Fibroblast of the conjunctiva (primary cell): ENCODE measurements at regions not wholly inside any gene's neighbourhood (a gene's known extent, or its start where the extent isn't known, plus 50 kb on each side); places are given as distances from the start of the nearest gene placed in this dataset.
"Not testable (repeated sequence)": the region's sequence is repeated elsewhere in the genome, so short reads cannot be mapped to it uniquely, and the experiment has no call there.

Source experiments
- DNase-seq: peaks from one replicate; pipeline ENCODE4 v3.0.0-alpha.2; 2010; ENCODE audit warnings: low read depth

GRCh38 chr1:103348136-103348535 lies 177.4 kb upstream of the RNPC3 start:
- no peak for DNase-seq

DNA sequence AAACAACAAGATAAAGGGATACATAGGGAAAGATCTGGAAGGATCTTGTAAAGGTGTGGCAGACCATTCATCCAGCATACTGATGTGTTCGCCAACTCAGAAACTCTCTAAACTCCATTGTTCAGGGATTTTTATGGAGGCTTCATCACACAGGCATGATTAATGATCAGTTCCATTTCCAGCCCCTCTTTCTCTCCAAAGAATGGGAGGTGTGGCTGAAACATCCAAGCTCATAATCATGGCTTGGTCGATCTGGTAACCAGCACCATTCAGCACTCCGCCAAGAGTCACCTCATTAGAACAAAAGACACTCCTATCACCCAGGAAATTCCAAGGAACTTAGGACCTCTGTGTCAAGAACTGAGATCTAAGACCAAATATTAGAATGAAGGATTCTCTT lies 180.6 kb upstream of the RNPC3 start:
- no peak for DNase-seq

GRCh38 chr1:103341377-103341880 lies 184.1 kb upstream of the RNPC3 start:
- DNase-seq, result no peak

GRCh38 chr1:103337779-103338178 lies 187.7 kb upstream of the RNPC3 start:
- DNase-seq, result no peak

DNA sequence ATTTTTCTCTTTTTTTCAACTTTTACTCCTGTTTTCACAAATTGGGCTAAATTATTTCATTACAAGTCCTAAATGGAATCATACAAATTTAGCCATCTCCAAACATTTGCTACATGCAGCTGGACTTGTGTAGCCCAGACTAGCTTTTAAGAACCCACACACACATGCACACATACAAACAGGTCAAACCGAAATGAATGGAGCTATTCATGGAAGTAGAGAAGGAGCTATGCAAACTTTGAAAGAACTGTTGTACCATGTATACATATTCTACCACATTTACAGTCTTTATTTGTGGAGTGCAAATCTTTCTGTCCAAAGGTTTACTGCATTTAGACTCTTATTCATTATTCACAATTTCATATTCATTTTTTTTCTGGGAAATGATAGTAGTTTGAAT lies 189.1 kb upstream of the RNPC3 start:
- no peak for DNase-seq

DNA sequence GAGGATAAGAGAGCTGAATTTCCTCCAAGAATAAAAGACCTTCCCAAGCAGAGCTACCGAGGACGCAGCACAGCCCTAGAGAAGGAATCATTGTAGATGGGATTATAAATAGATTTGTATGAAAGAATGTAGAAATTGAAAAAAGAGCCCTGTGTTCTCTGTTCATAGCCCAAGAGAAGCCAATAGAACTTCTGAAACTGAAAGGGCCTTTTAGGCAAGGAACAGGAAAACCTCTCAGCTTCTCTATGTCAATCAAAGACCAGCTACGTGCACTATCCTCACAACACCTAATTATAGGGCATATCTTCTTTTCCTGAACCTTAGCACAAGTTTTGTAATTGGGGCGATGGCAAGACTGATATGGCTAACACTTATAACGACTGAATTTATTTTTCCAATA lies 192.4 kb upstream of the RNPC3 start:
- no peak for DNase-seq

DNA sequence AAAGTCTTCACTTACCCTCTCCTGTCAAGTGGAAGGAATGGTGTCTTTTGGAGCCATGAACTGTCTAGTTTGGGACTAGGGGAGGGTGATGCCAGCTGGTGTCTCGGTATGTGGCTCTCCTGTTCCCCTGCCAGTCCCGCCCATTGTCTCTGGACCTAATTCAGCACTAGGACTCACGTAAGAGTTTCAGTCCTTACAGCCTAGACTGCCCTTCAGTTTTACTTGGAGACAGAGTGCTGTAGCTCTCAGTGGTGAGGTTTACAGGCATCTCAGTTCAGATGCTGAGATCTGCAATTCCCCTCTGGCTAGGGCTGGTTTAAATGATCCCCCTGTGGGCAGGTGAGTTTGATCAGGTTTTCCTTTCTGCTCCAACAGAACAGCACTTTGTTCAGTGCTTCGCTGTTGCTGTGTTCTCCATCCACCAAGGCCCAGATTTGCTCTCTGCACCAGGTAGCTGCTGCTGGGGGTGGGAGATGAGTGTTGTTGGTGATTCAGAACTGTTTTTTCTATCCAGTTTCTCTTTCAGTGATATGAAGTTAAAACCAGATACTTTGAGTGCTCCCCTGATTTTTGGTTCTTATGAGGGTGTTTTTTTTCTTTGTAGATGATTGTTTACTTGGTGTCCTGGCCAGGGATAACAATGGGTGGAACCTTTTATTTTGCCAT lies 198.3 kb upstream of the RNPC3 start:
- no peak for DNase-seq

- DNase-seq, result no peak
Observed at GRCh38 chr1:103326595-103326994, 198.9 kb upstream of the RNPC3 start.

DNA sequence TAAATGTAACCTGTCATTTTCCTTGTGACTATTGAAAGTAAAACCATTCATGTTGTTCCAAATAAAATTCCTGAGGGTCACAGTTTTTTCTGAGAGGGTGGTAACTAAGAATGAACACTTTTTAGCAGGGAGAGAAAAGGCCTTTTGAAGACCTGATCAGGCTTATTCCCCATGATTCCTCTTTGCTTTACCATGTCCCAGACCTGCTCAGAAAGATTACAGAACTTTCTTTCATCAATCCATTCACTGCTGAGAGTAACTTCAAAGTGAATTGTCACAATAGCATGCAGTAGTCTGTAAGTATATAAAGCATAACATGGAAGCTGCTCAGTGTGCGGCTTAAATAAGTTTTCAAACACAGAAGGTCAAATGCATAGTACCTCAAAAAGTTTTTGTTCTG lies 201.5 kb upstream of the COL11A1 start:
- DNase-seq, result no peak

GRCh38 chr1:103307751-103308150 lies 199.4 kb upstream of the COL11A1 start:
- no peak for DNase-seq

- DNase-seq, result peak; percentile 84
Observed at GRCh38 chr1:103283841-103284669, 175.7 kb upstream of the COL11A1 start.

GRCh38 chr1:103283371-103283770 lies 175.0 kb upstream of the COL11A1 start:
- DNase-seq, result no peak

DNA sequence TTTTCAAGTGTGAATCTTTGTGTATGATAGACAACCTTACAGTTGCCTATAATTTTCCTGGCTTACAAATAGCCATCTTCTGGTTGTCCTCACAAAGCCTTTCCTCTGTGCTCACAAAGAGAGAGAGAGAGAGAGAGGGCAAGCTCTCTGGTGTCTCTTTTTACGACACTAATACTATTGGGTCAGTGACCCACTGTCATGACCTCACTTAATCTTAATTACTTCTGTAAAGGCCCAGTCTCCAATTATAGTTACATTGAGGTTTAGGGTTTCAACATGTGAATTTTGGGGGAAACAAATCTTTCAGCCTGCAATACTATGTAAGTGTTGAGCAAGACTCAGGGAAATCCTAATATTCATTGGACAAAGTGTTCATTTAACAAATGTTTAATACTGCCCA lies 167.4 kb upstream of the COL11A1 start:
- DNase-seq, result no peak

GRCh38 chr1:103274886-103275285 lies 166.6 kb upstream of the COL11A1 start:
- DNase-seq, result no peak

DNA sequence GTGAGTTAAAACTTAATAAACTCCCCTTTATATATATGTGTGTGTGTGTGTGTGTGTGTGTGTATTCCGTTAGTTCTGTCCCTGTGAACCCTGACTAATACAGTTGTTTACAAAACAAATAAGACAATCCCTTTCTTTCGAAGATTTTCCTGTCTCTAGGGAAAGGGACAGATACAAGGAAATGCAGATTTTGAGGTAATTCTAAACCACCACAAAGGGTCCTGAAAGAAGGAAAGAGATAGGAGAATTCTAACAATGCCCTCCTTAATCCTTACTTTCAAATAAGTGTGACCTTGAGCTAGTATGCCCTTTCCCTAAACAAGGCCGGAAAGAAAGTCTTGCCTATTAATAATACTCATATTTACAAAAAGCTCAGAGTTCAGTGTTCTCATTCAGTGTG lies 164.8 kb upstream of the COL11A1 start:
- DNase-seq, result no peak

DNA sequence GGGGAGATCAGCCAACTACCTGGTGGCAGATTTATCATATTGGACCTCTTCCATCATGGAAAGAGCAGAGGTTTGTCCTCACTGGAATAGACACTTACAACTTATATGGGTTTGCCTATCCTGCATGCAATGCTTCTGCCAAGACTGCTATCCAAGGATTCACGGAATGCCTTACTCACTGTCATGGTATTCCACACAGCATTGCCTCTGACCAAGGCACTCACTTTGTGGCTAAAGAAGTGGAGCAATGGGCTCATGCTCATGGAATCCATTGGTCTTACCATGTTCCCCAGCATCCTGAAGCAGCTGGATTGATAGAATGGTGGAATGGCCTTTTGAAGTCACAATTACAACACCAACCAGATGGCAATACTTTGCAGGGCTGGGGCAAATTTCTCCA lies 163.1 kb upstream of the COL11A1 start:
- DNase-seq, result not testable (repeated sequence)

- DNase-seq, result no peak
Observed at GRCh38 chr1:103267893-103268292, 159.6 kb upstream of the COL11A1 start.

DNA sequence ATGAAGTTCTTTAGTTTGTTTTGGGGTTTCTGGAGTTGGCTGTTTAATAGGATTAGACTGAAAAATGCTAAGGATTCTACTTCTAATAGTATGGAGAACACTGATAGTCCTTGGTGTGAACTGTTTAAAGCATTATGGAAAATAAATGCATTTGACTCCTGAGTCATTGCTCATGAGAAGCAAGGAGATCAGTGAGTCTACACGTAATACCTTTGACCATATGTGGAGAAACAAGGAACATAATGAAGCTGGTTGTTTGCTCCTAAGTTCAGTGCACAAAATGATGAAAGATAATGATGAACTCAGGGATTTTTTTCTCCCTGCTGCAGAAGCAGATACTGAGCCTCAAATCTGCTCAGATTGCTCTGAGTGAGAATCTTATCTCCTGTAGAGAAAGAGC lies 158.9 kb upstream of the COL11A1 start:
- no peak for DNase-seq

- DNase-seq, result no peak
Observed at GRCh38 chr1:103266036-103266435, 157.7 kb upstream of the COL11A1 start.

DNA sequence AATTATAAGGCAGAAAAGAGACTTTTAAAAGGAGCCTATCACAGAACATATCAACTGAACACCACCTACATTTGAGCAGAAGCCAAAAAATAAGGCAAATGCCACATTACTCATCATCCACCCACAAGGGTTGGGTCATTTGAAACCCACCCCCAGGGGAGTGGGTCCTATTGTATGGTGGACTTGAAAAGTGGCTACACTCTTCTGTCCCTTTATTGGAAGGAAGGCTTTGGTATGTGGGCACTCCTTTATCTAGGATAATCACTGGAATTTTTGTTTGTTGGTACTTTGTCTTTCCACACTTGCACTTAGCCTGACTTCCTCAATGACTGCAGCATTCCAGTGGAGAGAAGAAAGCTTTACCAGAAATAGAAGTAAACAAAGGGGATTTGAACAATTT lies 157.2 kb upstream of the COL11A1 start:
- DNase-seq, result no peak

DNA sequence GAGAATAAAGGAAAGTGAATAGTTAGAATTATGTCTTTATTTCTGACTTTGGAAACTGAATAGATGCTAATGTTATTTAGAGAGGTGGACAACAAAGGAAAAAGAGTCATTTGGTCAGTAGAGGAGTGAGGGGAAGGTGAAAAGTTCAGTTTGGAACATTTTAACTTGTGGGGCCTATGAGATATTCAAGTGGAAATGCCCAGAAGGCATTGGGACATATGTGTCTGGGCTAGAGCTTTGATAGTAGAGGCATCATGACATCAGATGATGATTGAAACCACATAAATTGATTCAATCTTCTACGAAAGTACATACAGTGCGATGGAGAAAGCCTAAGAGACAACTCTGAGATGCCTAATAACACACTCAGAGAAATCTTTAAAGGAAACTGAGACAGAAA lies 151.7 kb upstream of the COL11A1 start:
- DNase-seq, result no peak

DNA sequence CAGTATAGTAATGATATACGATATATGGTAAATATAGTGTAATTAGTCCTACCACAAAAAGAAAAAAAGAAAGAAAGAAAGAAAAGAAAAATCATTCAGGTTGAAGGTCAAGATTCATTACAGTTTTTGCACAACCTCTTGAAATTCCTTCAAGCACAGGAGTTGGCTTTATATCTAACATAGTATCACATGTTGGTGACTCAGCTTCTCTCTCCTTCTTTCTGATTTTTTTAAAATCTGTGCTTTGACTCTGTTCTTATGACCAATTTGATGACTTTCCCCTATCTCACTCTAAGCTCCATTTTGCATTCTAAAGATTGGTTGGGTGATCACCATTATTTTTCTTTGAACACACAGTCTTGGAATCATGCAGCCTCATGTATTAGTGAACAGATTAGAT lies 148.2 kb upstream of the COL11A1 start:
- DNase-seq, result no peak

- DNase-seq, result no peak
Observed at GRCh38 chr1:103254691-103255090, 146.4 kb upstream of the COL11A1 start.

DNA sequence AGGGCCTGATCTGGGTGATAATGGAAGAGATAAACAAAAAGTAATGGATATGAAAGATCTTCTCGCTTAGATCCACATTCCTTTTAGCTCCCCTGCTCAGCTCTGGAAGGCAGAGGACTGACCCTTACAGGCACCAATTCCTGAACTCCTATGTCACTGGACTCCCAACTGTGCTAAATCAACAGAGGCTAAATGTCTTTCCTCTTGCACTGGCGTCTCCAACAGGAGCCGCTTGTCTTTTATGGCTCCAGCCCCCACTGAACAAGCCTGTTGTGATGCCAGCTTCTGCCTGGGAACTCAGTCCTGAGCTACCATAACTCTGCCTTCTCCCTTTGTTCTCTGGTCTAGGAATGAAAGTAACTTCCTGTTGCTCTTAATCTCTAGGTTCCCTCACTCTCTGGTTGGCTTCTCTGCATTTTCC lies 142.1 kb upstream of the COL11A1 start:
- no peak for DNase-seq
